ENCODE measurements at regions not wholly inside any gene's neighbourhood (a gene's known extent, or its start where the extent isn't known, plus 50 kb on each side); places are given as distances from the start of the nearest gene placed in this dataset.

DNA sequence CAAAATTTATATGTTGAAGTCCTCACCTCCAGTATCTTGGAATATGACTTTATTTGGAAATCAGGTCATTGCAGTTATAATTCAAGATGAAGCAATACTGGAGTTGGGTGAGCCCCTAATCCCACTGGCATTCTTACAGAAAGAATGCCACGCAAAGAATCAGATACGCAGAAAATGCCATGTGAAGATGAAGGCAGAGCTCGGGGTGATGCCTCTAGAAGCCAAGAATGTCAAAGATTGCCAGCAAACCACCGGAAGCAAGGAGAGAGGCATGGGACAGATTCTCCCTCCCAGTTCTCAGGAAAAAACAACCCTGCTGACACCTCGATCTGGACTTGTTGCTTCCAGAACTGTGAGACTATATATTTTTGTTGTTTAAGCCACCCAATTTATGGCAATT lies 273.4 kb upstream of the CITED2 start:
- no peak for DNase-seq (ENCODE audit: low read depth, low spot score)
- Histone ChIP-seq H3K27ac (ENCODE audit: low read length) (no peak overlapping the region), H3K36me3 (ENCODE audit: control insufficient read depth, insufficient read depth, low read length) (no peaks in the 10 kb centered on the region), H3K4me3 (ENCODE audit: low read length) (no peak overlapping the region), H3K27me3 (ENCODE audit: control insufficient read depth, insufficient read depth, low read length) (no peaks in the 10 kb centered on the region), H3K4me1 (ENCODE audit: control insufficient read depth, insufficient read depth, low read length) (no peaks in the 10 kb centered on the region), H3K9me3 (ENCODE audit: control insufficient read depth, insufficient read depth, low read length) (no peaks in the 10 kb centered on the region)
- no CpG with 5 or more reads among the region's 5 CpGs for WGBS (ENCODE audit: insufficient coverage, insufficient read length)

GRCh38 chr6:139647016-139647415 lies 272.6 kb upstream of the CITED2 start:
- H3K9me3 ChIP-seq (ENCODE audit: control insufficient read depth, insufficient read depth, low read length) = no peaks in the 10 kb centered on the region
- no CpG with 5 or more reads among the region's 3 CpGs for WGBS (ENCODE audit: insufficient coverage, insufficient read length)
- no peaks in the 10 kb centered on the region for H3K4me1 ChIP-seq (ENCODE audit: control insufficient read depth, insufficient read depth, low read length)
- H3K27ac ChIP-seq (ENCODE audit: low read length) = no peak overlapping the region
- H3K27me3 ChIP-seq (ENCODE audit: control insufficient read depth, insufficient read depth, low read length) = no peaks in the 10 kb centered on the region
- H3K36me3 ChIP-seq (ENCODE audit: control insufficient read depth, insufficient read depth, low read length) = no peaks in the 10 kb centered on the region
- H3K4me3 ChIP-seq (ENCODE audit: low read length) = no peak overlapping the region
- no peak for DNase-seq (ENCODE audit: low read depth, low spot score)

GRCh38 chr6:139644821-139645220 lies 270.4 kb upstream of the CITED2 start:
- WGBS (ENCODE audit: insufficient coverage, insufficient read length) = no CpG with 5 or more reads among the region's 6 CpGs
- no peak overlapping the region for H3K4me3 ChIP-seq (ENCODE audit: low read length)
- H3K27ac ChIP-seq (ENCODE audit: low read length) = no peak overlapping the region
- no peaks in the 10 kb centered on the region for H3K27me3 ChIP-seq (ENCODE audit: control insufficient read depth, insufficient read depth, low read length)
- no peak for DNase-seq (ENCODE audit: low read depth, low spot score)
- no peaks in the 10 kb centered on the region for H3K4me1 ChIP-seq (ENCODE audit: control insufficient read depth, insufficient read depth, low read length)
- no peaks in the 10 kb centered on the region for H3K36me3 ChIP-seq (ENCODE audit: control insufficient read depth, insufficient read depth, low read length)
- H3K9me3 ChIP-seq (ENCODE audit: control insufficient read depth, insufficient read depth, low read length) = no peaks in the 10 kb centered on the region

GRCh38 chr6:139643986-139644385 lies 269.5 kb upstream of the CITED2 start:
- Histone ChIP-seq H3K4me3 (ENCODE audit: low read length) (no peak overlapping the region), H3K9me3 (ENCODE audit: control insufficient read depth, insufficient read depth, low read length) (no peaks in the 10 kb centered on the region), H3K36me3 (ENCODE audit: control insufficient read depth, insufficient read depth, low read length) (no peaks in the 10 kb centered on the region), H3K27ac (ENCODE audit: low read length) (no peak overlapping the region), H3K4me1 (ENCODE audit: control insufficient read depth, insufficient read depth, low read length) (no peaks in the 10 kb centered on the region), H3K27me3 (ENCODE audit: control insufficient read depth, insufficient read depth, low read length) (no peaks in the 10 kb centered on the region)
- WGBS (ENCODE audit: insufficient coverage, insufficient read length) = no CpG with 5 or more reads among the region's 5 CpGs
- no peak for DNase-seq (ENCODE audit: low read depth, low spot score)

DNA sequence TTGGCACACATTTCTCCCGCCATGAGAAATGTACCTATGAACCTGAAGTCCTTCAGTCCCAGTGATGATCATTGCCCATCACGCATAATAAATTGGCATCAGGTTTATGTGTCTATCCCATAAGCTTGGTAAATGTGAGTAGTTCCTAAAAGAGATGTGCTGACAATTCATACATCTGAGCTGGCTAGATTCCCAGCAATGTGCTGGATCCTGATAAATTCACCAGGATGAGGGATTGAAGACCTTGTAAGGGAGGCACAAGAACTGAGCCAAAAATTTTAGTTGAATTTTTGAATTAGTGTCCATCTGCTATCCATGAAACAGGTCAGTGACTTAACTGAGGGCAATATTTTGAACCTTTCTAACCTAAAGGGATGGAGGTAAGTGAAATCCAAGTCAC lies 267.9 kb upstream of the CITED2 start:
- Histone ChIP-seq H3K36me3 (ENCODE audit: control insufficient read depth, insufficient read depth, low read length) (no peaks in the 10 kb centered on the region), H3K27me3 (ENCODE audit: control insufficient read depth, insufficient read depth, low read length) (no peaks in the 10 kb centered on the region), H3K4me3 (ENCODE audit: low read length) (no peak overlapping the region), H3K4me1 (ENCODE audit: control insufficient read depth, insufficient read depth, low read length) (no peaks in the 10 kb centered on the region), H3K27ac (ENCODE audit: low read length) (no peak overlapping the region), H3K9me3 (ENCODE audit: control insufficient read depth, insufficient read depth, low read length) (no peaks in the 10 kb centered on the region)
- no peak for DNase-seq (ENCODE audit: low read depth, low spot score)
- WGBS (ENCODE audit: insufficient coverage, insufficient read length) = no CpG with 5 or more reads among the region's 2 CpGs

DNA sequence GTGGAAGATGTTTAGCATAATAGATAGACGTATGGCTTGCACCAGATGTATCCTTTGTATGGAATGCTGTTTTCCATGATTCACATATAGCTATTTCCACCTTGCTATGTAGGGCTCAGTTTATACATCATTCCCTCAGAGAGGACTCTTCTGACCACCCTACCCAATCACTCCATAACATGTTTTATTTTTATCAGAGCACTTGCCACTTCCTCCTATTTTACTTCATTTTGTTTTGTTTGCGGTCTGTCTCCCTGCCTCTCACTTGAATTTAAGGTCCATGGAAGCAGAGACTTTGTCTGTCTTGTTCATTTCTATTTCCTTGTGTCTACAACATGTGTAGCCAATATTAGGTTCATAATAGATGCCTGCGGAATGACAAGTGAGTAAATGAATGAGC lies 266.9 kb upstream of the CITED2 start:
- Histone ChIP-seq H3K36me3 (ENCODE audit: control insufficient read depth, insufficient read depth, low read length) (no peaks in the 10 kb centered on the region), H3K27ac (ENCODE audit: low read length) (no peak overlapping the region), H3K27me3 (ENCODE audit: control insufficient read depth, insufficient read depth, low read length) (no peaks in the 10 kb centered on the region), H3K9me3 (ENCODE audit: control insufficient read depth, insufficient read depth, low read length) (no peaks in the 10 kb centered on the region), H3K4me1 (ENCODE audit: control insufficient read depth, insufficient read depth, low read length) (no peaks in the 10 kb centered on the region), H3K4me3 (ENCODE audit: low read length) (no peak overlapping the region)
- no CpG with 5 or more reads among the region's 3 CpGs for WGBS (ENCODE audit: insufficient coverage, insufficient read length)
- DNase-seq (ENCODE audit: low read depth, low spot score) = no peak

- WGBS (ENCODE audit: insufficient coverage, insufficient read length) = no CpG with 5 or more reads among the region's 4 CpGs
- no peak for DNase-seq (ENCODE audit: low read depth, low spot score)
These were observed 266.5 kb upstream of the CITED2 start for GRCh38 chr6:139640921-139641320.

DNA sequence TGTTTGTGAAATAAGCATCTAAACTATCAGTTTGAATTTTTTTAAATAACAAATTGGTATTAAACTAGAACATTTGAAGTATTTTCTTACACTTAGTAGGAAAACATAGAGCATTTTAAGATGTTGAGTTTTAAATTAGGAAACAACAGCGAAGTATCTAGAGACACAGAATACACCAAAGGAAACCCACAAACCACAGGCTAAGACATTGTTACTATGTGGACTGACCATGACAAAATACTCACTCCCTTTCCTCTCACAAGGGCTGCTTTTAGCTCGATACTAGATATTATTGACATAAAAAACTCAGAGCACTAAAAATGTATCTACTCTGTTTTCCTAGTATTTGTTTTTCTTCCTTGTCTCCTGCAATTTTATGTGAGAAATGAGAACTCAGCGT lies 266.0 kb upstream of the CITED2 start:
- Histone ChIP-seq H3K4me3 (ENCODE audit: low read length) (no peak overlapping the region), H3K4me1 (ENCODE audit: control insufficient read depth, insufficient read depth, low read length) (no peaks in the 10 kb centered on the region), H3K27ac (ENCODE audit: low read length) (no peak overlapping the region), H3K27me3 (ENCODE audit: control insufficient read depth, insufficient read depth, low read length) (no peaks in the 10 kb centered on the region), H3K9me3 (ENCODE audit: control insufficient read depth, insufficient read depth, low read length) (no peaks in the 10 kb centered on the region), H3K36me3 (ENCODE audit: control insufficient read depth, insufficient read depth, low read length) (no peaks in the 10 kb centered on the region)
- DNase-seq (ENCODE audit: low read depth, low spot score) = no peak
- WGBS (ENCODE audit: insufficient coverage, insufficient read length) = no CpG with 5 or more reads among the region's 3 CpGs

More at GRCh38 chr6:139640921-139641320, 266.5 kb upstream of the CITED2 start:
- no peaks in the 10 kb centered on the region for H3K36me3 ChIP-seq (ENCODE audit: control insufficient read depth, insufficient read depth, low read length)
- no peak overlapping the region for H3K27ac ChIP-seq (ENCODE audit: low read length)
- no peaks in the 10 kb centered on the region for H3K4me1 ChIP-seq (ENCODE audit: control insufficient read depth, insufficient read depth, low read length)
- H3K9me3 ChIP-seq (ENCODE audit: control insufficient read depth, insufficient read depth, low read length) = no peaks in the 10 kb centered on the region
- no peak overlapping the region for H3K4me3 ChIP-seq (ENCODE audit: low read length)
- H3K27me3 ChIP-seq (ENCODE audit: control insufficient read depth, insufficient read depth, low read length) = no peaks in the 10 kb centered on the region

GRCh38 chr6:139639507-139639906 lies 265.1 kb upstream of the CITED2 start:
- no peak overlapping the region for H3K4me3 ChIP-seq (ENCODE audit: low read length)
- DNase-seq (ENCODE audit: low read depth, low spot score) = no peak
- no peaks in the 10 kb centered on the region for H3K27me3 ChIP-seq (ENCODE audit: control insufficient read depth, insufficient read depth, low read length)
- no peaks in the 10 kb centered on the region for H3K36me3 ChIP-seq (ENCODE audit: control insufficient read depth, insufficient read depth, low read length)
- H3K4me1 ChIP-seq (ENCODE audit: control insufficient read depth, insufficient read depth, low read length) = no peaks in the 10 kb centered on the region
- H3K27ac ChIP-seq (ENCODE audit: low read length) = no peak overlapping the region
- no peaks in the 10 kb centered on the region for H3K9me3 ChIP-seq (ENCODE audit: control insufficient read depth, insufficient read depth, low read length)
- no CpG with 5 or more reads among the region's 5 CpGs for WGBS (ENCODE audit: insufficient coverage, insufficient read length)

- WGBS (ENCODE audit: insufficient coverage, insufficient read length) = no CpG with 5 or more reads among the region's 5 CpGs
These were observed 263.9 kb upstream of the CITED2 start for GRCh38 chr6:139638179-139638941.

GRCh38 chr6:139637766-139638165 lies 263.3 kb upstream of the CITED2 start:
- Histone ChIP-seq H3K36me3 (ENCODE audit: control insufficient read depth, insufficient read depth, low read length) (no peaks in the 10 kb centered on the region), H3K27ac (ENCODE audit: low read length) (no peak overlapping the region), H3K4me1 (ENCODE audit: control insufficient read depth, insufficient read depth, low read length) (no peaks in the 10 kb centered on the region), H3K27me3 (ENCODE audit: control insufficient read depth, insufficient read depth, low read length) (no peaks in the 10 kb centered on the region), H3K9me3 (ENCODE audit: control insufficient read depth, insufficient read depth, low read length) (no peaks in the 10 kb centered on the region), H3K4me3 (ENCODE audit: low read length) (no peak overlapping the region)
- DNase-seq (ENCODE audit: low read depth, low spot score) = no peak

More at GRCh38 chr6:139638179-139638941, 263.9 kb upstream of the CITED2 start:
- no peaks in the 10 kb centered on the region for H3K27me3 ChIP-seq (ENCODE audit: control insufficient read depth, insufficient read depth, low read length)
- H3K9me3 ChIP-seq (ENCODE audit: control insufficient read depth, insufficient read depth, low read length) = no peaks in the 10 kb centered on the region
- no peak overlapping the region for H3K4me3 ChIP-seq (ENCODE audit: low read length)
- no peak overlapping the region for H3K27ac ChIP-seq (ENCODE audit: low read length)
- DNase-seq (ENCODE audit: low read depth, low spot score) = no peak
- H3K4me1 ChIP-seq (ENCODE audit: control insufficient read depth, insufficient read depth, low read length) = no peaks in the 10 kb centered on the region
- no peaks in the 10 kb centered on the region for H3K36me3 ChIP-seq (ENCODE audit: control insufficient read depth, insufficient read depth, low read length)

Data from iPS DF 6.9 (cell line).